HEK293 (cell line): ENCODE measurements at regions not wholly inside any gene's neighbourhood (a gene's known extent, or its start where the extent isn't known, plus 50 kb on each side); places are given as distances from the start of the nearest gene placed in this dataset.

ENCODE experiments used
- GLI4 ChIP-seq: fragments of 450-650 bp; formaldehyde crosslinking; IDR thresholded peaks from 2 replicates; pipeline ENCODE4 v1.5.1; 2016; ENCODE audit warnings: missing biosample characterization, missing genetic modification characterization
- ZBTB8A ChIP-seq: fragments of 450-650 bp; formaldehyde crosslinking; IDR thresholded peaks from 2 replicates; pipeline ENCODE4 v1.5.1; 2016; ENCODE audit warnings: missing biosample characterization, missing genetic modification characterization
- ZNF112 ChIP-seq: fragments of 450-650 bp; formaldehyde crosslinking; IDR thresholded peaks from 2 replicates; pipeline ENCODE4 v1.5.0; 2017; ENCODE audit warnings: missing biosample characterization, missing genetic modification characterization
- ZNF121 ChIP-seq: fragments of 450-650 bp; formaldehyde crosslinking; IDR thresholded peaks from 2 replicates; pipeline ENCODE4 v1.5.1; 2016; ENCODE audit warnings: missing biosample characterization, missing genetic modification characterization
- ZNF311 ChIP-seq: fragments of 450-650 bp; formaldehyde crosslinking; IDR thresholded peaks from 2 replicates; pipeline ENCODE4 v1.5.1; 2017; ENCODE audit warnings: missing biosample characterization, missing genetic modification characterization, borderline replicate concordance
- ZNF571 ChIP-seq: fragments of 450-650 bp; formaldehyde crosslinking; IDR thresholded peaks from 2 replicates; pipeline ENCODE4 v1.5.0; 2017; ENCODE audit warnings: missing biosample characterization, missing genetic modification characterization
- ZNF621 ChIP-seq: fragments of 450-650 bp; formaldehyde crosslinking; IDR thresholded peaks from 2 replicates; pipeline ENCODE4 v1.5.1; 2017; ENCODE audit warnings: missing biosample characterization, missing genetic modification characterization
- ZSCAN16 ChIP-seq: fragments of 450-650 bp; formaldehyde crosslinking; IDR thresholded peaks from 2 replicates; pipeline ENCODE4 v1.5.1; 2016; ENCODE audit warnings: missing biosample characterization, missing genetic modification characterization
- TF ChIP-seq, protein P1 (sequence below): fragments of 450-650 bp; formaldehyde crosslinking; IDR thresholded peaks from 2 replicates; pipeline ENCODE4 v1.5.1; 2016; ENCODE audit warnings: missing biosample characterization, missing genetic modification characterization
- TF ChIP-seq, protein P2 (sequence below): fragments of 450-650 bp; formaldehyde crosslinking; IDR thresholded peaks from 2 replicates; pipeline ENCODE4 v1.5.1; 2016; ENCODE audit warnings: missing biosample characterization, missing genetic modification characterization

DNA sequence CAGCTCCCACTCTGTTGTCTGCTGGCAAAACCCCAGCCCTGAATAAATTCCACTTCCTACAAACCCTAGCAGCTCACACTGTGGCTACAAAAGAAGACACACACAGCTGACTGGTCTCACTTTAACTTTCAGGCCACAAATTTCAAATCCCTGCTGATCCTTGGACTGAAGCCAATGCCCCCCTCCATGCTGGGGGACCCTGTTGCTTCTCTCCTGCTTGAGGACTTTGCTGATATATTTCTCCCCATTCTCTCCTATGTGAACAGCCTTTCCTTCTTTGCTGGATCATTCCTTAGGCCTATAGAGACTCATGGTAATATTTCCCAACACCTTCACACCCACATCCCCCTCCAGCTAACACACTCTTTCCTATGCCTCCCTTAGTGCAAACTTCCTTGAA is 79.6 kb upstream of the ADRA1B start:
- TF ChIP-seq ZNF112, result no peak
- TF ChIP-seq, protein P1, sequence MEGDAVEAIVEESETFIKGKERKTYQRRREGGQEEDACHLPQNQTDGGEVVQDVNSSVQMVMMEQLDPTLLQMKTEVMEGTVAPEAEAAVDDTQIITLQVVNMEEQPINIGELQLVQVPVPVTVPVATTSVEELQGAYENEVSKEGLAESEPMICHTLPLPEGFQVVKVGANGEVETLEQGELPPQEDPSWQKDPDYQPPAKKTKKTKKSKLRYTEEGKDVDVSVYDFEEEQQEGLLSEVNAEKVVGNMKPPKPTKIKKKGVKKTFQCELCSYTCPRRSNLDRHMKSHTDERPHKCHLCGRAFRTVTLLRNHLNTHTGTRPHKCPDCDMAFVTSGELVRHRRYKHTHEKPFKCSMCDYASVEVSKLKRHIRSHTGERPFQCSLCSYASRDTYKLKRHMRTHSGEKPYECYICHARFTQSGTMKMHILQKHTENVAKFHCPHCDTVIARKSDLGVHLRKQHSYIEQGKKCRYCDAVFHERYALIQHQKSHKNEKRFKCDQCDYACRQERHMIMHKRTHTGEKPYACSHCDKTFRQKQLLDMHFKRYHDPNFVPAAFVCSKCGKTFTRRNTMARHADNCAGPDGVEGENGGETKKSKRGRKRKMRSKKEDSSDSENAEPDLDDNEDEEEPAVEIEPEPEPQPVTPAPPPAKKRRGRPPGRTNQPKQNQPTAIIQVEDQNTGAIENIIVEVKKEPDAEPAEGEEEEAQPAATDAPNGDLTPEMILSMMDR (tag by site-specific recombination), result no peak
- no peak for TF ChIP-seq ZNF621 (tag by site-specific recombination)
- no peak for TF ChIP-seq ZNF121 (tag by site-specific recombination)
- TF ChIP-seq, protein P2, sequence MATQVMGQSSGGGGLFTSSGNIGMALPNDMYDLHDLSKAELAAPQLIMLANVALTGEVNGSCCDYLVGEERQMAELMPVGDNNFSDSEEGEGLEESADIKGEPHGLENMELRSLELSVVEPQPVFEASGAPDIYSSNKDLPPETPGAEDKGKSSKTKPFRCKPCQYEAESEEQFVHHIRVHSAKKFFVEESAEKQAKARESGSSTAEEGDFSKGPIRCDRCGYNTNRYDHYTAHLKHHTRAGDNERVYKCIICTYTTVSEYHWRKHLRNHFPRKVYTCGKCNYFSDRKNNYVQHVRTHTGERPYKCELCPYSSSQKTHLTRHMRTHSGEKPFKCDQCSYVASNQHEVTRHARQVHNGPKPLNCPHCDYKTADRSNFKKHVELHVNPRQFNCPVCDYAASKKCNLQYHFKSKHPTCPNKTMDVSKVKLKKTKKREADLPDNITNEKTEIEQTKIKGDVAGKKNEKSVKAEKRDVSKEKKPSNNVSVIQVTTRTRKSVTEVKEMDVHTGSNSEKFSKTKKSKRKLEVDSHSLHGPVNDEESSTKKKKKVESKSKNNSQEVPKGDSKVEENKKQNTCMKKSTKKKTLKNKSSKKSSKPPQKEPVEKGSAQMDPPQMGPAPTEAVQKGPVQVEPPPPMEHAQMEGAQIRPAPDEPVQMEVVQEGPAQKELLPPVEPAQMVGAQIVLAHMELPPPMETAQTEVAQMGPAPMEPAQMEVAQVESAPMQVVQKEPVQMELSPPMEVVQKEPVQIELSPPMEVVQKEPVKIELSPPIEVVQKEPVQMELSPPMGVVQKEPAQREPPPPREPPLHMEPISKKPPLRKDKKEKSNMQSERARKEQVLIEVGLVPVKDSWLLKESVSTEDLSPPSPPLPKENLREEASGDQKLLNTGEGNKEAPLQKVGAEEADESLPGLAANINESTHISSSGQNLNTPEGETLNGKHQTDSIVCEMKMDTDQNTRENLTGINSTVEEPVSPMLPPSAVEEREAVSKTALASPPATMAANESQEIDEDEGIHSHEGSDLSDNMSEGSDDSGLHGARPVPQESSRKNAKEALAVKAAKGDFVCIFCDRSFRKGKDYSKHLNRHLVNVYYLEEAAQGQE (tag by site-specific recombination), result no peak
- TF ChIP-seq ZSCAN16 (tag by site-specific recombination), result no peak
- no peak for TF ChIP-seq ZNF571 (tag by site-specific recombination)
- no peak for TF ChIP-seq GLI4 (tag by site-specific recombination)
- no peak for TF ChIP-seq ZNF311 (tag by site-specific recombination)
- no peak for TF ChIP-seq ZBTB8A (tag by site-specific recombination)
